ENCODE measurements at regions not wholly inside any gene's neighbourhood (a gene's known extent, or its start where the extent isn't known, plus 50 kb on each side); places are given as distances from the start of the nearest gene placed in this dataset.

DNA sequence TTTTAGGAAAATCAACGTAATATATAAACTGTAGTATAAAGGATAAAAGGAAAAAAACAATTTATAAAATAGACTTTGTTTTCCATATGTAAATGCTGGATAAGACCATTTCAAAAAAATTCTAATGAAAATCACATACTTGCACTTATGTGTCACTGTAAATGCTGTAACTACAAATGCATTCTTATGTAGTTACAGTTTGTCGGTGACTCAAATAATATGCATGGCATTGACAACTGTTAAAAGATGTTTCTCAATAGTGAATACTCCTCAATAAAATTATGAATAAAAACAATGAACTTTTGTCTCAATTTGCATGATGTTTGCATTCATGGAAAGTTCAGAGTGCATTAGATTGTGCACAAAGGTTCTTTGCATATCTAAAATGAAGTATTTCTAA lies 614.0 kb upstream of the CHRM3 start:
- H3K4me3 ChIP-seq (ENCODE audit: low read depth, low read length): no peak overlapping the region
- no peaks in the 10 kb centered on the region for H3K9me3 ChIP-seq (ENCODE audit: control insufficient read depth, insufficient read depth, low read depth, low read length)
- H3K27ac ChIP-seq (ENCODE audit: extremely low read depth, low read depth, low read length): no peak overlapping the region
- no peaks in the 10 kb centered on the region for H3K4me1 ChIP-seq (ENCODE audit: control insufficient read depth, insufficient read depth, low read length)
- CTCF ChIA-PET: no interaction called here
- no peaks in the 10 kb centered on the region for H3K36me3 ChIP-seq (ENCODE audit: control insufficient read depth in 2 of 2, insufficient read depth in 1 of 2, low read length in 2 of 2)
- POLR2A ChIA-PET: no interaction called here
- TF ChIP-seq IKZF3 (tag by site-specific recombination; IDR thresholded peaks at IDR 0.05) (no peak), TCF7L2 (IDR thresholded peaks at IDR 0.05; ENCODE audit: borderline replicate concordance, low read depth, low read length) (no peak)

GRCh38 chr1:238767321-238767720 lies 619.0 kb upstream of the CHRM3 start:
- Histone ChIP-seq H3K4me1 (ENCODE audit: control insufficient read depth, insufficient read depth, low read length) (no peaks in the 10 kb centered on the region), H3K36me3 (ENCODE audit: control insufficient read depth in 2 of 2, insufficient read depth in 1 of 2, low read length in 2 of 2) (no peaks in the 10 kb centered on the region), H3K4me3 (ENCODE audit: low read depth, low read length) (no peak overlapping the region), H3K9me3 (ENCODE audit: control insufficient read depth, insufficient read depth, low read depth, low read length) (peaks cover 2% of the 10 kb centered on the region; the same call in 1 of the 2 replicates), H3K27ac (ENCODE audit: extremely low read depth, low read depth, low read length) (no peak overlapping the region)
- TF ChIP-seq ZNF677 (tag by site-specific recombination; IDR thresholded peaks at IDR 0.05): no peak
- no peak for TF ChIP-seq KLF1 (tag by site-specific recombination; IDR thresholded peaks at IDR 0.05)
- TF ChIP-seq ZNF571 (tag by site-specific recombination; IDR thresholded peaks at IDR 0.05): no peak
- TF ChIP-seq ZNF132 (tag by site-specific recombination; IDR thresholded peaks at IDR 0.05; ENCODE audit: borderline replicate concordance): no peak
- no peak for TF ChIP-seq ZNF704 (tag by site-specific recombination; IDR thresholded peaks at IDR 0.05)
- POLR2A ChIA-PET: no interaction called here
- CTCF ChIA-PET: no interaction called here

DNA sequence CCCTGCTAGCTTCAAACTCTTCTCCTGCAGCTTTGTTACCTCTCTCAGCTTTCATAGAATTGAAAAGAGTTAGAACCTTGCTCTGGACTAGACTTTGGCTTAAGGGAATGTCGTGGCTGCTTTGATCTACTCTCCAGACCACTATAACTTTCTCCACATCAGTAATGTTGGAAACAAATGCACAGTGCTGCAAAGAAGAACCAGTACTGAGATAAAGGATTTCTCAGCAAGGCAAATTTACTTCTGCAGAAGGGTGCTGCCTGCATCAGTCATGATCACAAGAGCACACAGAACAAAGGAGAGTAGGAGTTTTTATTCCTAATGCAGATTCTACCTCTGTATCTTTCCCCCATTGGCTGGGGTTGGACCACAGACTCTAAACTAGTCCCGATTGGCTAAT lies 621.6 kb upstream of the CHRM3 start:
- no peak overlapping the region for H3K4me3 ChIP-seq (ENCODE audit: low read depth, low read length)
- H3K4me1 ChIP-seq (ENCODE audit: control insufficient read depth, insufficient read depth, low read length): no peaks in the 10 kb centered on the region
- TF ChIP-seq TRIM28 (IDR thresholded peaks at IDR 0.05; ENCODE audit: borderline replicate concordance, low read length): peak; percentile 83; the same call in 1 of the 2 replicates
- no peak for TF ChIP-seq ZNF114 (tag by site-specific recombination; IDR thresholded peaks at IDR 0.05)
- TF ChIP-seq SETDB1 (IDR thresholded peaks at IDR 0.05; ENCODE audit: insufficient read length, low read length): peak; percentile 93
- no peak for TF ChIP-seq ZNF776 (tag by site-specific recombination; IDR thresholded peaks at IDR 0.05; ENCODE audit: borderline replicate concordance)
- no peak for TF ChIP-seq SCRT2 (tag by site-specific recombination; IDR thresholded peaks at IDR 0.05)
- no peak for TF ChIP-seq ZSCAN30 (tag by site-specific recombination; IDR thresholded peaks at IDR 0.05)
- TF ChIP-seq, protein P1, sequence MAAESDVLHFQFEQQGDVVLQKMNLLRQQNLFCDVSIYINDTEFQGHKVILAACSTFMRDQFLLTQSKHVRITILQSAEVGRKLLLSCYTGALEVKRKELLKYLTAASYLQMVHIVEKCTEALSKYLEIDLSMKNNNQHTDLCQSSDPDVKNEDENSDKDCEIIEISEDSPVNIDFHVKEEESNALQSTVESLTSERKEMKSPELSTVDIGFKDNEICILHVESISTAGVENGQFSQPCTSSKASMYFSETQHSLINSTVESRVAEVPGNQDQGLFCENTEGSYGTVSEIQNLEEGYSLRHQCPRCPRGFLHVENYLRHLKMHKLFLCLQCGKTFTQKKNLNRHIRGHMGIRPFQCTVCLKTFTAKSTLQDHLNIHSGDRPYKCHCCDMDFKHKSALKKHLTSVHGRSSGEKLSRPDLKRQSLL (tag by site-specific recombination; IDR thresholded peaks at IDR 0.05): no peak
- TF ChIP-seq ZNF311 (tag by site-specific recombination; IDR thresholded peaks at IDR 0.05; ENCODE audit: borderline replicate concordance): no peak
- TF ChIP-seq ZNF184 (tag by site-specific recombination; IDR thresholded peaks at IDR 0.05): no peak
- TF ChIP-seq ZXDB (tag by site-specific recombination; IDR thresholded peaks at IDR 0.05): no peak
- no peaks in the 10 kb centered on the region for H3K36me3 ChIP-seq (ENCODE audit: control insufficient read depth in 2 of 2, insufficient read depth in 1 of 2, low read length in 2 of 2)
- no peak overlapping the region for H3K27ac ChIP-seq (ENCODE audit: extremely low read depth, low read depth, low read length)
- H3K9me3 ChIP-seq (ENCODE audit: control insufficient read depth, insufficient read depth, low read depth, low read length): peaks cover 2% of the 10 kb centered on the region; the same call in 1 of the 2 replicates
- ChIA-PET CTCF (no interaction called here), POLR2A (no interaction called here)

DNA sequence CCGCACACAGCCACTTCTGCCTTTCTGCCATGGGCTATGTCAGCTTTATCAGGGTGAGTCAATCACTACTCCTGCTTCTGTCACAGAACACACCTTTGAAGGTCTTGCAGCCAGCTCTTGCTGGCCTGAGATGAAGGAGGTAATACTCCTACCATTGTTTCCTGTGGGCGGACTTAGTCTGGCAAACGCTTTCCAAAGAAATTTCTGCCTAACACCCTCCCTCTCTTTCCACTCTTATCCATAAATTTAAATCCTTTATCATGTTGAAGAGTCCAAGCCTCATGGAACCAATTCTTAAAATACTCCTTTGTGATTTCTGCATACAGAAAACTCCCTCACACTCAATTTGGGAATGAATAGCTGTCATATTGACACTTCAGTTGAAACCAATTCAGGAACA lies 633.1 kb upstream of the CHRM3 start:
- H3K9me3 ChIP-seq (ENCODE audit: control insufficient read depth, insufficient read depth, low read depth, low read length): no peaks in the 10 kb centered on the region
- CTCF ChIA-PET: no interaction called here
- no peaks in the 10 kb centered on the region for H3K4me1 ChIP-seq (ENCODE audit: control insufficient read depth, insufficient read depth, low read length)
- no peaks in the 10 kb centered on the region for H3K36me3 ChIP-seq (ENCODE audit: control insufficient read depth in 2 of 2, insufficient read depth in 1 of 2, low read length in 2 of 2)
- POLR2A ChIA-PET: no interaction called here
- H3K27ac ChIP-seq (ENCODE audit: extremely low read depth, low read depth, low read length): no peak overlapping the region
- H3K4me3 ChIP-seq (ENCODE audit: low read depth, low read length): no peak overlapping the region
- TF ChIP-seq ZNF654 (tag by site-specific recombination; IDR thresholded peaks at IDR 0.05; ENCODE audit: low read depth) (no peak), ELK4 (IDR thresholded peaks at IDR 0.05; ENCODE audit: borderline replicate concordance, low read depth, low read length) (no peak), SP7 (tag by site-specific recombination; IDR thresholded peaks at IDR 0.05) (no peak), ZNF76 (tag by site-specific recombination; IDR thresholded peaks at IDR 0.05; ENCODE audit: borderline replicate concordance, low read depth) (no peak), ZSCAN30 (tag by site-specific recombination; IDR thresholded peaks at IDR 0.05) (no peak), GLI2 (tag by site-specific recombination; IDR thresholded peaks at IDR 0.05; ENCODE audit: borderline replicate concordance, low read depth) (no peak)
- TF ChIP-seq, protein P2, sequence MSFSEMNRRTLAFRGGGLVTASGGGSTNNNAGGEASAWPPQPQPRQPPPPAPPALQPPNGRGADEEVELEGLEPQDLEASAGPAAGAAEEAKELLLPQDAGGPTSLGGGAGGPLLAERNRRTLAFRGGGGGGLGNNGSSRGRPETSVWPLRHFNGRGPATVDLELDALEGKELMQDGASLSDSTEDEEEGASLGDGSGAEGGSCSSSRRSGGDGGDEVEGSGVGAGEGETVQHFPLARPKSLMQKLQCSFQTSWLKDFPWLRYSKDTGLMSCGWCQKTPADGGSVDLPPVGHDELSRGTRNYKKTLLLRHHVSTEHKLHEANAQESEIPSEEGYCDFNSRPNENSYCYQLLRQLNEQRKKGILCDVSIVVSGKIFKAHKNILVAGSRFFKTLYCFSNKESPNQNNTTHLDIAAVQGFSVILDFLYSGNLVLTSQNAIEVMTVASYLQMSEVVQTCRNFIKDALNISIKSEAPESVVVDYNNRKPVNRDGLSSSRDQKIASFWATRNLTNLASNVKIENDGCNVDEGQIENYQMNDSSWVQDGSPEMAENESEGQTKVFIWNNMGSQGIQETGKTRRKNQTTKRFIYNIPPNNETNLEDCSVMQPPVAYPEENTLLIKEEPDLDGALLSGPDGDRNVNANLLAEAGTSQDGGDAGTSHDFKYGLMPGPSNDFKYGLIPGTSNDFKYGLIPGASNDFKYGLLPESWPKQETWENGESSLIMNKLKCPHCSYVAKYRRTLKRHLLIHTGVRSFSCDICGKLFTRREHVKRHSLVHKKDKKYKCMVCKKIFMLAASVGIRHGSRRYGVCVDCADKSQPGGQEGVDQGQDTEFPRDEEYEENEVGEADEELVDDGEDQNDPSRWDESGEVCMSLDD (tag by site-specific recombination; IDR thresholded peaks at IDR 0.05): no peak
